ENCODE measurements at regions not wholly inside any gene's neighbourhood (a gene's known extent, or its start where the extent isn't known, plus 50 kb on each side); places are given as distances from the start of the nearest gene placed in this dataset.

DNA sequence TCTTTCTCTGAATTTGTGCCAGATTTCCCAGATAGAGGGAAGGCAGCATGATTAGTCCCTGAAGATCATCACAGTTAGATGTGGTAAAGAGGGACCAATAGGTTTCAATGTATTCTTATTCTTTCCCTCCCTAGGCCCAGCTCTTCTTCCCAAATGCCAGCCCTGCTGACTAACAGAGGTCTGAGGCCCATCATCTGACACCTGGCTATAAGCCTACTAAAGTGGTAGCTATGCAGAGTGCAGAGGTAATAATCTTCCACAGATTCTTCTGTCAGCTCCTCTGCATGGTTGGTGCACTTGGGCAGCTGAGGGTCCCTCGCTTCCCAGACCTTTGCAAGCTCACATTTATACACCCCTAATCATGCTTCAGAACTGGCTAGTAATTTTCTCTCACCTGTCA, 63.7 kb upstream of the PZP start:
- TF ChIP-seq, protein P1, sequence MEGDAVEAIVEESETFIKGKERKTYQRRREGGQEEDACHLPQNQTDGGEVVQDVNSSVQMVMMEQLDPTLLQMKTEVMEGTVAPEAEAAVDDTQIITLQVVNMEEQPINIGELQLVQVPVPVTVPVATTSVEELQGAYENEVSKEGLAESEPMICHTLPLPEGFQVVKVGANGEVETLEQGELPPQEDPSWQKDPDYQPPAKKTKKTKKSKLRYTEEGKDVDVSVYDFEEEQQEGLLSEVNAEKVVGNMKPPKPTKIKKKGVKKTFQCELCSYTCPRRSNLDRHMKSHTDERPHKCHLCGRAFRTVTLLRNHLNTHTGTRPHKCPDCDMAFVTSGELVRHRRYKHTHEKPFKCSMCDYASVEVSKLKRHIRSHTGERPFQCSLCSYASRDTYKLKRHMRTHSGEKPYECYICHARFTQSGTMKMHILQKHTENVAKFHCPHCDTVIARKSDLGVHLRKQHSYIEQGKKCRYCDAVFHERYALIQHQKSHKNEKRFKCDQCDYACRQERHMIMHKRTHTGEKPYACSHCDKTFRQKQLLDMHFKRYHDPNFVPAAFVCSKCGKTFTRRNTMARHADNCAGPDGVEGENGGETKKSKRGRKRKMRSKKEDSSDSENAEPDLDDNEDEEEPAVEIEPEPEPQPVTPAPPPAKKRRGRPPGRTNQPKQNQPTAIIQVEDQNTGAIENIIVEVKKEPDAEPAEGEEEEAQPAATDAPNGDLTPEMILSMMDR (IDR thresholded peaks at IDR 0.05), result no peak
- TF ChIP-seq, protein P2, sequence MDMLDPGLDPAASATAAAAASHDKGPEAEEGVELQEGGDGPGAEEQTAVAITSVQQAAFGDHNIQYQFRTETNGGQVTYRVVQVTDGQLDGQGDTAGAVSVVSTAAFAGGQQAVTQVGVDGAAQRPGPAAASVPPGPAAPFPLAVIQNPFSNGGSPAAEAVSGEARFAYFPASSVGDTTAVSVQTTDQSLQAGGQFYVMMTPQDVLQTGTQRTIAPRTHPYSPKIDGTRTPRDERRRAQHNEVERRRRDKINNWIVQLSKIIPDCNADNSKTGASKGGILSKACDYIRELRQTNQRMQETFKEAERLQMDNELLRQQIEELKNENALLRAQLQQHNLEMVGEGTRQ (IDR thresholded peaks at IDR 0.05; ENCODE audit: borderline replicate concordance, low read depth, low read length), result no peak
- TF ChIP-seq FOXM1 (IDR thresholded peaks at IDR 0.05; ENCODE audit: low read depth), result no peak
- TF ChIP-seq, protein P3, sequence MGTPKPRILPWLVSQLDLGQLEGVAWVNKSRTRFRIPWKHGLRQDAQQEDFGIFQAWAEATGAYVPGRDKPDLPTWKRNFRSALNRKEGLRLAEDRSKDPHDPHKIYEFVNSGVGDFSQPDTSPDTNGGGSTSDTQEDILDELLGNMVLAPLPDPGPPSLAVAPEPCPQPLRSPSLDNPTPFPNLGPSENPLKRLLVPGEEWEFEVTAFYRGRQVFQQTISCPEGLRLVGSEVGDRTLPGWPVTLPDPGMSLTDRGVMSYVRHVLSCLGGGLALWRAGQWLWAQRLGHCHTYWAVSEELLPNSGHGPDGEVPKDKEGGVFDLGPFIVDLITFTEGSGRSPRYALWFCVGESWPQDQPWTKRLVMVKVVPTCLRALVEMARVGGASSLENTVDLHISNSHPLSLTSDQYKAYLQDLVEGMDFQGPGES (IDR thresholded peaks at IDR 0.05; ENCODE audit: low read depth, low read length), result no peak
- no peak for TF ChIP-seq POLR2AphosphoS5 (IDR thresholded peaks at IDR 0.05; ENCODE audit: low read depth, low read length)
- no peak for TF ChIP-seq JUND (IDR thresholded peaks at IDR 0.05)
- no peak for TF ChIP-seq TEAD4 (IDR thresholded peaks at IDR 0.05; ENCODE audit: borderline replicate concordance, insufficient read depth)
- TF ChIP-seq EZH2phosphoT487 (IDR thresholded peaks at IDR 0.05; ENCODE audit: borderline replicate concordance, low read depth), result no peak
- TF ChIP-seq, protein P4, sequence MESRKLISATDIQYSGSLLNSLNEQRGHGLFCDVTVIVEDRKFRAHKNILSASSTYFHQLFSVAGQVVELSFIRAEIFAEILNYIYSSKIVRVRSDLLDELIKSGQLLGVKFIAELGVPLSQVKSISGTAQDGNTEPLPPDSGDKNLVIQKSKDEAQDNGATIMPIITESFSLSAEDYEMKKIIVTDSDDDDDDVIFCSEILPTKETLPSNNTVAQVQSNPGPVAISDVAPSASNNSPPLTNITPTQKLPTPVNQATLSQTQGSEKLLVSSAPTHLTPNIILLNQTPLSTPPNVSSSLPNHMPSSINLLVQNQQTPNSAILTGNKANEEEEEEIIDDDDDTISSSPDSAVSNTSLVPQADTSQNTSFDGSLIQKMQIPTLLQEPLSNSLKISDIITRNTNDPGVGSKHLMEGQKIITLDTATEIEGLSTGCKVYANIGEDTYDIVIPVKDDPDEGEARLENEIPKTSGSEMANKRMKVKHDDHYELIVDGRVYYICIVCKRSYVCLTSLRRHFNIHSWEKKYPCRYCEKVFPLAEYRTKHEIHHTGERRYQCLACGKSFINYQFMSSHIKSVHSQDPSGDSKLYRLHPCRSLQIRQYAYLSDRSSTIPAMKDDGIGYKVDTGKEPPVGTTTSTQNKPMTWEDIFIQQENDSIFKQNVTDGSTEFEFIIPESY (IDR thresholded peaks at IDR 0.05; ENCODE audit: borderline replicate concordance, low read depth), result no peak
